Mesothelial cell of epicardium (in vitro differentiated cells): ENCODE measurements at regions not wholly inside any gene's neighbourhood (a gene's known extent, or its start where the extent isn't known, plus 50 kb on each side); places are given as distances from the start of the nearest gene placed in this dataset.
A peak's percentile ranks its signal among the peaks of the same experiment; 100 is the strongest.

Experiments
- DNase-seq, 2 experiments: peaks; one replicate each; pipeline ENCODE4 v3.0.0; 2021; ENCODE audit warnings: low spot score in 2 of 2; ENCODE audit not compliant: unreplicated experiment in 2 of 2
- H3K27ac Mint-ChIP-seq: 2 replicates; pipeline ENCODE4 v1.8.0; 2021; ENCODE audit warnings: mixed read lengths
- H3K27me3 Mint-ChIP-seq: 2 replicates; pipeline ENCODE4 v1.8.0; 2021; ENCODE audit warnings: low read depth, mixed read lengths
- H3K36me3 Mint-ChIP-seq: 2 replicates; pipeline ENCODE4 v1.8.0; 2021; ENCODE audit warnings: mixed read lengths
- H3K4me1 Mint-ChIP-seq: 2 replicates; pipeline ENCODE4 v1.8.0; 2021; ENCODE audit warnings: mixed read lengths
- H3K4me3 Mint-ChIP-seq: 2 replicates; pipeline ENCODE4 v1.8.0; 2021; ENCODE audit warnings: mild to moderate bottlenecking, moderate library complexity, mixed read lengths
- H3K9me3 Mint-ChIP-seq: 2 replicates; pipeline ENCODE4 v1.8.0; 2021; ENCODE audit warnings: mixed read lengths
- CTCF ChIP-seq: fragments of 200-600 bp; sonication (generic); IDR thresholded peaks from one replicate; pipeline ENCODE4 v1.5.0; 2021; ENCODE audit warnings: antibody characterized with exemption; ENCODE audit not compliant: unreplicated experiment

GRCh38 chr20:58146746-58147140 is 81.7 kb downstream of the ANKRD60 start:
- Mint-ChIP-seq H3K4me3 (no peak overlapping the region), H3K27me3 (peaks cover 56% of the 10 kb centered on the region), H3K36me3 (no peaks in the 10 kb centered on the region), H3K27ac (no peak overlapping the region), H3K9me3 (peaks cover 4% of the 10 kb centered on the region), H3K4me1 (peaks cover 14% of the 10 kb centered on the region)
- DNase-seq = no peak
- no peak for TF ChIP-seq CTCF

- H3K27me3 Mint-ChIP-seq = peaks cover 50% of the 10 kb centered on the region
- DNase-seq = no peak
- H3K4me1 Mint-ChIP-seq = peaks cover 20% of the 10 kb centered on the region
- H3K36me3 Mint-ChIP-seq = no peaks in the 10 kb centered on the region
- TF ChIP-seq CTCF = no peak
- H3K4me3 Mint-ChIP-seq = no peak overlapping the region
- no peak overlapping the region for H3K27ac Mint-ChIP-seq
- peaks cover 4% of the 10 kb centered on the region for H3K9me3 Mint-ChIP-seq
Measured at GRCh38 chr20:58146081-58146745, 82.2 kb downstream of the ANKRD60 start.

GRCh38 chr20:58145506-58146080 is 82.9 kb downstream of the ANKRD60 start:
- Mint-ChIP-seq H3K27me3 (peaks cover 44% of the 10 kb centered on the region), H3K4me3 (no peak overlapping the region), H3K36me3 (no peaks in the 10 kb centered on the region), H3K27ac (no peak overlapping the region), H3K4me1 (peaks cover 26% of the 10 kb centered on the region), H3K9me3 (peaks cover 6% of the 10 kb centered on the region)
- no peak for DNase-seq
- no peak for TF ChIP-seq CTCF

- H3K27ac Mint-ChIP-seq = no peak overlapping the region
- peaks cover 24% of the 10 kb centered on the region for H3K4me1 Mint-ChIP-seq
- no peak for TF ChIP-seq CTCF
- peaks cover 33% of the 10 kb centered on the region for H3K27me3 Mint-ChIP-seq
- H3K4me3 Mint-ChIP-seq = no peak overlapping the region
- DNase-seq = no peak
- peaks cover 8% of the 10 kb centered on the region for H3K9me3 Mint-ChIP-seq
- H3K36me3 Mint-ChIP-seq = no peaks in the 10 kb centered on the region
Measured at GRCh38 chr20:58144096-58144495, 84.4 kb downstream of the ANKRD60 start.

GRCh38 chr20:58143531-58143930 is 84.9 kb downstream of the ANKRD60 start:
- Mint-ChIP-seq H3K4me3 (no peak overlapping the region), H3K27me3 (peaks cover 32% of the 10 kb centered on the region), H3K9me3 (peaks cover 8% of the 10 kb centered on the region), H3K4me1 (peaks cover 24% of the 10 kb centered on the region), H3K36me3 (no peaks in the 10 kb centered on the region), H3K27ac (no peak overlapping the region)
- peak in 1 of 2 experiments; percentile 9 for DNase-seq
- TF ChIP-seq CTCF = no peak
